ENCODE measurements at regions not wholly inside any gene's neighbourhood (a gene's known extent, or its start where the extent isn't known, plus 50 kb on each side); places are given as distances from the start of the nearest gene placed in this dataset.

- Histone ChIP-seq H2BK15ac (ENCODE audit: low read depth, low read length) (no peak overlapping the region), H4K8ac (replicated peaks; ENCODE audit: insufficient read length, low read depth, low read length) (no peak overlapping the region), H3K4me1 (ENCODE audit: insufficient read depth, low read length) (no peaks in the 10 kb centered on the region), H2BK12ac (ENCODE audit: insufficient read length, low read depth, low read length) (no peak overlapping the region), H3K79me1 (ENCODE audit: insufficient read depth, low read depth, low read length, poor library complexity, severe bottlenecking) (no peaks in the 10 kb centered on the region), H3K56ac (ENCODE audit: insufficient read length, low read depth, low read length) (no peak overlapping the region), H3K23ac (ENCODE audit: insufficient read length, low read depth, low read length) (no peak overlapping the region), H3K4ac (ENCODE audit: low read depth, low read length) (no peak overlapping the region), H4K5ac (ENCODE audit: insufficient read length, low read depth, low read length) (no peak overlapping the region), H2AK5ac (ENCODE audit: insufficient read length, low read length) (no peak overlapping the region), H3K14ac (ENCODE audit: insufficient read depth, low read length) (no peak overlapping the region), H3T11ph (ENCODE audit: low read length) (no peak overlapping the region), H3K9ac (ENCODE audit: extremely low read depth, insufficient read length, low read length) (no peak overlapping the region), H3K27me3 (ENCODE audit: insufficient read depth, low read length) (no peaks in the 10 kb centered on the region), H2BK120ac (ENCODE audit: low read depth, low read length, poor library complexity, severe bottlenecking) (no peak overlapping the region), H2AFZ (ENCODE audit: low read length) (no peak overlapping the region), H4K20me1 (ENCODE audit: control insufficient read depth, insufficient read depth, insufficient read length) (no peaks in the 10 kb centered on the region), H4K91ac (ENCODE audit: insufficient read length, low read depth, low read length) (no peak overlapping the region), H2BK5ac (ENCODE audit: insufficient read length, low read length) (no peak overlapping the region), H3K27ac (ENCODE audit: insufficient read length, low read depth, low read length) (no peak overlapping the region), H3K9me3 (ENCODE audit: control insufficient read depth, low read depth, low read length) (no peaks in the 10 kb centered on the region), H3K79me2 (ENCODE audit: insufficient read depth, low read length) (no peaks in the 10 kb centered on the region), H3K4me2 (ENCODE audit: insufficient read depth, insufficient read length, low read length) (no peak overlapping the region), H2BK20ac (ENCODE audit: low read depth, low read length, poor library complexity, severe bottlenecking) (no peak overlapping the region), H3K23me2 (ENCODE audit: insufficient read length, low read depth, low read length, poor library complexity, severe bottlenecking) (no peaks in the 10 kb centered on the region), H3K18ac (ENCODE audit: insufficient read length, low read depth, low read length) (no peak overlapping the region)
- DNase-seq = no peak
- Mint-ChIP-seq H3K27ac (no peak overlapping the region), H3K4me1 (no peaks in the 10 kb centered on the region), H3K4me3 (no peak overlapping the region), H3K27me3 (ENCODE audit: low read depth) (no peaks in the 10 kb centered on the region; the same call in 1 of the 2 replicates), H3K36me3 (ENCODE audit: insufficient read depth in 1 of 3, low read depth in 3 of 3) (no peaks in the 10 kb centered on the region), H3K9me3 (no peaks in the 10 kb centered on the region)
- no CpG with 5 or more reads among the region's 1 CpG for WGBS (ENCODE audit: extremely low coverage, insufficient read length, low lambda C conversion rate)
- TF ChIP-seq CTCF (conservative IDR thresholded peaks at IDR 0.05) = no peak
Measured at GRCh38 chr14:59120921-59121320, 67.5 kb upstream of the DAAM1 start.
